ENCODE measurements at regions not wholly inside any gene's neighbourhood (a gene's known extent, or its start where the extent isn't known, plus 50 kb on each side); places are given as distances from the start of the nearest gene placed in this dataset.
"Not testable (repeated sequence)": the region's sequence is repeated elsewhere in the genome, so short reads cannot be mapped to it uniquely, and the experiment has no call there.

DNA sequence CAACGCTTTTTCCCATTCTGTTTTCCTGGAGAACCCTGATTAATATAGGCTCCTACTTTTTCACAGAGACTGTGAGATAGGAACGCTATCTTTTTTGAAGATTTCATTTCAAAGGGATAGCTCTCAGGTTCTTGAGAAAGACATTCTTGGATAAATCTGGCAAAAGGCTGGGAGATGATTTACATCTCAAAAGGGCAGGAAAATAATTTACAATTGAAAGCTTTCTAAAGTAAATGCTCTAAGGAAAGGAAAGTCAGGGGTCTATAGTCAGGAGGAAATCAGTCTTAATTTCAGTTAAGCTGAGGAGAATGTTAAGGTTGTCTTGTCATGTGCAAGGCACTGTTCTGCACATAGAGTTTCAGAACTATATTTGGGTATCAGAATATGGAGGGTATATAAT, 278.8 kb downstream of the KIF20B start:
- no peaks in the 10 kb centered on the region for H3K27me3 ChIP-seq (ENCODE audit: control insufficient read depth in 1 of 2, insufficient read depth in 2 of 2, low read length in 2 of 2)
- H3K4me1 Mint-ChIP-seq (ENCODE audit: low read depth) = no peaks in the 10 kb centered on the region
- intact Hi-C loops (cut with DNase I, micrococcal nuclease) = no loop called here
- H3K36me3 Mint-ChIP-seq (ENCODE audit: low read depth) = no peaks in the 10 kb centered on the region
- no peaks in the 10 kb centered on the region for H3K27me3 Mint-ChIP-seq
- H3K4me1 ChIP-seq (ENCODE audit: insufficient read depth, low read length) = no peaks in the 10 kb centered on the region
- H3K9me3 Mint-ChIP-seq = no peaks in the 10 kb centered on the region
- no peak overlapping the region for H3K4me3 ChIP-seq (ENCODE audit: low read length)
- POLR2A ChIA-PET = interaction anchor here (0.5 kb wide), 1 partner anchor 1450 kb away, joined by 3 read pairs; no protein-coding TSS in a partner anchor
- no peak overlapping the region for H3K27ac Mint-ChIP-seq
- H3K27ac ChIP-seq (ENCODE audit: low read depth in 1 of 2, low read length in 2 of 2) = no peak overlapping the region
- DNase-seq (no peak), ATAC-seq (ENCODE audit: poor library complexity) (no peak)
- H3K9me3 ChIP-seq (ENCODE audit: control insufficient read depth in 1 of 2, insufficient read depth in 1 of 2, low read length in 2 of 2) = no peaks in the 10 kb centered on the region
- no peaks in the 10 kb centered on the region for H3K36me3 ChIP-seq (ENCODE audit: insufficient read depth, low read length)
- CTCF ChIA-PET = no interaction called here
- no peak for TF ChIP-seq CTCF (IDR thresholded peaks at IDR 0.05)
- H3K4me3 Mint-ChIP-seq = no peak overlapping the region

DNA sequence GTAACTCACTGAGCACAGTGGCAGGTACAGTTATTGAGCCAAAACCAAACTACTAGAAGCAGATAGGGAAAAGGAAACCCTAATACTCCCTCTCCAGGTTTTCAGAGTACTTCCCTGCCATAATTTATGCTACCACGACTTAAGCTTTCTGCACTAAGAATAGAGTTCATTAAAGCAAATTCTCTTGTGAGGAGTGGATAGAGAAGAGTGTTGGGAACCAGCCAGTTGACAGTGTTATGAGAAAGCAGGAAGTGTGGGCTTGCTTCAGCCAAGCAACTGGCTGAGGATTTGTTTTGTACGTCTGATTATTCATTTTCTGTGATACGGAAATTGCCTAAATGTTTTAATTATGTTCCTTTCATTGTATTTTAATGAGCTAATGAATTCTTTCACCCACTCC, 280.5 kb downstream of the KIF20B start:
- Histone ChIP-seq H3K27me3 (ENCODE audit: control insufficient read depth in 1 of 2, insufficient read depth in 2 of 2, low read length in 2 of 2) (no peaks in the 10 kb centered on the region), H3K4me3 (ENCODE audit: low read length) (no peak overlapping the region), H3K27ac (ENCODE audit: low read depth in 1 of 2, low read length in 2 of 2) (no peak overlapping the region), H3K9me3 (ENCODE audit: control insufficient read depth in 1 of 2, insufficient read depth in 1 of 2, low read length in 2 of 2) (no peaks in the 10 kb centered on the region), H3K36me3 (ENCODE audit: insufficient read depth, low read length) (no peaks in the 10 kb centered on the region), H3K4me1 (ENCODE audit: insufficient read depth, low read length) (no peaks in the 10 kb centered on the region)
- Mint-ChIP-seq H3K36me3 (ENCODE audit: low read depth) (no peaks in the 10 kb centered on the region), H3K27me3 (no peaks in the 10 kb centered on the region), H3K9me3 (no peaks in the 10 kb centered on the region), H3K27ac (no peak overlapping the region), H3K4me1 (ENCODE audit: low read depth) (no peaks in the 10 kb centered on the region), H3K4me3 (no peak overlapping the region)
- no peak for DNase-seq
- ChIA-PET POLR2A (no interaction called here), CTCF (no interaction called here)
- ATAC-seq (ENCODE audit: poor library complexity) = no peak
- intact Hi-C loops (cut with DNase I, micrococcal nuclease) = no loop called here
- TF ChIP-seq CTCF (IDR thresholded peaks at IDR 0.05) = no peak

GRCh38 chr10:89985446-89985845, 284.1 kb downstream of the KIF20B start:
- no peak for DNase-seq
- Mint-ChIP-seq H3K27me3 (no peaks in the 10 kb centered on the region), H3K36me3 (ENCODE audit: low read depth) (no peaks in the 10 kb centered on the region), H3K4me1 (ENCODE audit: low read depth) (no peaks in the 10 kb centered on the region), H3K4me3 (no peak overlapping the region), H3K27ac (no peak overlapping the region), H3K9me3 (peaks cover 3% of the 10 kb centered on the region)
- no peaks in the 10 kb centered on the region for H3K9me3 ChIP-seq (ENCODE audit: control insufficient read depth in 1 of 2, insufficient read depth in 1 of 2, low read length in 2 of 2)
- no peak overlapping the region for H3K4me3 ChIP-seq (ENCODE audit: low read length)
- no peak for ATAC-seq (ENCODE audit: poor library complexity)
- CTCF ChIA-PET = no interaction called here
- POLR2A ChIA-PET = no interaction called here
- H3K27ac ChIP-seq (ENCODE audit: low read depth in 1 of 2, low read length in 2 of 2) = no peak overlapping the region
- intact Hi-C loops (cut with DNase I, micrococcal nuclease) = no loop called here
- no peak for TF ChIP-seq CTCF (IDR thresholded peaks at IDR 0.05)
- H3K36me3 ChIP-seq (ENCODE audit: insufficient read depth, low read length) = no peaks in the 10 kb centered on the region
- no peaks in the 10 kb centered on the region for H3K27me3 ChIP-seq (ENCODE audit: control insufficient read depth in 1 of 2, insufficient read depth in 2 of 2, low read length in 2 of 2)
- H3K4me1 ChIP-seq (ENCODE audit: insufficient read depth, low read length) = no peaks in the 10 kb centered on the region

GRCh38 chr10:89988361-89988760, 287.0 kb downstream of the KIF20B start:
- H3K36me3 ChIP-seq (ENCODE audit: insufficient read depth, low read length); H3K36me3 Mint-ChIP-seq (ENCODE audit: low read depth); H3K27ac Mint-ChIP-seq; ATAC-seq (ENCODE audit: poor library complexity); intact Hi-C loops (cut with DNase I, micrococcal nuclease); H3K4me1 ChIP-seq (ENCODE audit: insufficient read depth, low read length); H3K4me3 Mint-ChIP-seq; H3K4me3 ChIP-seq (ENCODE audit: low read length); H3K9me3 ChIP-seq (ENCODE audit: control insufficient read depth in 1 of 2, insufficient read depth in 1 of 2, low read length in 2 of 2); H3K27ac ChIP-seq (ENCODE audit: low read depth in 1 of 2, low read length in 2 of 2); DNase-seq; H3K27me3 ChIP-seq (ENCODE audit: control insufficient read depth in 1 of 2, insufficient read depth in 2 of 2, low read length in 2 of 2); POLR2A ChIA-PET; H3K4me1 Mint-ChIP-seq (ENCODE audit: low read depth); CTCF ChIA-PET; H3K9me3 Mint-ChIP-seq; H3K27me3 Mint-ChIP-seq: not testable (repeated sequence)

Data from CD4-positive, alpha-beta T cell (primary cell).